ENCODE measurements at regions not wholly inside any gene's neighbourhood (a gene's known extent, or its start where the extent isn't known, plus 50 kb on each side); places are given as distances from the start of the nearest gene placed in this dataset.

- intact Hi-C loops (cut with DNase I): loop anchor here in 1 of 2 donors (5.0 kb wide), 1 partner anchor 114 kb away; the partner anchor contains the start of gene AHR
- Histone ChIP-seq H3K9me3 (replicated peaks in 1 of 3) (no peaks in the 10 kb centered on the region), H3K4me3 (no peak overlapping the region), H3K4me1 (replicated peaks in 1 of 2) (peaks cover 31 to 36% of the 10 kb centered on the region in 2 donors), H3K27ac (peak overlapping the region; percentile 23 to 83 (median 54)), H3K27me3 (no peaks in the 10 kb centered on the region), H3K36me3 (replicated peaks in 1 of 2) (no peaks in the 10 kb centered on the region)
- WGBS, 4 donors: 28 to 39% (median 32%) methylated on average over 2 of the region's 2 CpGs
- no peak for DNase-seq
- peak in 1 of 2 donors; percentile 49 for TF ChIP-seq POLR2A (IDR thresholded peaks at IDR 0.05)
- TF ChIP-seq CTCF (IDR thresholded peaks at IDR 0.05): no peak
These were observed 114.7 kb upstream of the AHR start for GRCh38 chr7:17183630-17184328.

GRCh38 chr7:17184805-17185689, 113.4 kb upstream of the AHR start:
- H3K27me3 ChIP-seq: no peaks in the 10 kb centered on the region
- no peak overlapping the region for H3K4me3 ChIP-seq
- WGBS, 4 donors: 66 to 72% (median 69%) methylated on average over 4 of the region's 4 CpGs
- intact Hi-C loops (cut with DNase I): loop anchor here in 1 of 2 donors (5.0 kb wide), 1 partner anchor 112 kb away; the partner anchor contains the start of gene AHR
- no peaks in the 10 kb centered on the region for H3K9me3 ChIP-seq (replicated peaks in 1 of 3)
- TF ChIP-seq POLR2A (IDR thresholded peaks at IDR 0.05): no peak
- no peak for TF ChIP-seq CTCF (IDR thresholded peaks at IDR 0.05)
- peaks cover 31 to 36% of the 10 kb centered on the region in 2 donors for H3K4me1 ChIP-seq (replicated peaks in 1 of 2)
- no peaks in the 10 kb centered on the region for H3K36me3 ChIP-seq (replicated peaks in 1 of 2)
- H3K27ac ChIP-seq: peak overlapping the region; percentile 62 to 83 (median 74)
- no peak for DNase-seq

- H3K27ac ChIP-seq: peak overlapping the region; percentile 62 to 83 (median 74)
- H3K4me3 ChIP-seq: no peak overlapping the region
- peak in 6 of 7 donors; percentile 25 to 72 (median 48) for DNase-seq
- intact Hi-C loops (cut with DNase I): no loop called here
- H3K36me3 ChIP-seq (replicated peaks in 1 of 2): no peaks in the 10 kb centered on the region
- no peaks in the 10 kb centered on the region for H3K9me3 ChIP-seq (replicated peaks in 1 of 3)
- TF ChIP-seq CTCF (IDR thresholded peaks at IDR 0.05) (no peak), POLR2A (IDR thresholded peaks at IDR 0.05) (no peak)
- no peaks in the 10 kb centered on the region for H3K27me3 ChIP-seq
- H3K4me1 ChIP-seq (replicated peaks in 1 of 2): peaks cover 31 to 36% of the 10 kb centered on the region in 2 donors
- 39 to 44% (median 43%) methylated on average over 4 of the region's 4 CpGs for WGBS, 4 donors
These were observed 112.8 kb upstream of the AHR start for GRCh38 chr7:17185690-17186070.

Measured in adrenal gland (tissue), 9 donors.